Right cardiac atrium (tissue), 5 donors: ENCODE measurements at regions not wholly inside any gene's neighbourhood (a gene's known extent, or its start where the extent isn't known, plus 50 kb on each side); places are given as distances from the start of the nearest gene placed in this dataset.

Experiments used
- ATAC-seq, 2 donors: fragments of 200-7000 bp; cut with Tn5 transposase; one replicate each; pipeline versions ENCODE4 v1.8.0 to v1.9.1; 2020; ENCODE audit warnings: moderate library complexity in 2 of 2, mild to moderate bottlenecking in 1 of 2
- DNase-seq, 3 donors: peaks; one replicate each; pipeline ENCODE4 v3.0.0-alpha.2; 2020
- H3K27ac ChIP-seq: one replicate; pipeline ENCODE4 v1.5.1; 2013; ENCODE audit warnings: mild to moderate bottlenecking, low read length, control low read depth, moderate library complexity
- H3K27me3 ChIP-seq: one replicate; pipeline ENCODE4 v1.6.1; 2013; ENCODE audit not compliant: control insufficient read depth, insufficient read depth
- H3K4me1 ChIP-seq: one replicate; pipeline ENCODE4 v1.6.1; 2013; ENCODE audit warnings: low read length; ENCODE audit not compliant: control insufficient read depth, insufficient read depth
- H3K4me3 ChIP-seq: one replicate; pipeline ENCODE4 v1.5.1; 2013; ENCODE audit warnings: low read length, control low read depth
- H3K9me3 ChIP-seq: one replicate; pipeline ENCODE4 v1.6.1; 2013; ENCODE audit warnings: low read length; ENCODE audit not compliant: control insufficient read depth
- WGBS: extraction: QIAGEN DNeasy Blood & Tissue Kit; methylation state at CpG from one replicate; pipeline ENCODE4 v1.1.7; 2013; 5-methylcytosine and 5-hydroxymethylcytosine counted together
- intact Hi-C, 4 donors: fragments of 100-400 bp; cut with DNase I; formaldehyde crosslinking; loops; one replicate each; pipeline versions ENCODE4 v1.11.0 to v1.14.0; 2022 to 2023
- donor health status: healthy with polysubstance abuse.
- donor health status: DM: no; HTN: yes; CAD: no.
- donor health status: DM: no; HTN: no; CAD: no.
- donor health status: DM: no; HTN: yes; CAD: no; lungs with severe emphysema.
- donor health status: DM: yes; HTN: yes; CAD: no.

DNA sequence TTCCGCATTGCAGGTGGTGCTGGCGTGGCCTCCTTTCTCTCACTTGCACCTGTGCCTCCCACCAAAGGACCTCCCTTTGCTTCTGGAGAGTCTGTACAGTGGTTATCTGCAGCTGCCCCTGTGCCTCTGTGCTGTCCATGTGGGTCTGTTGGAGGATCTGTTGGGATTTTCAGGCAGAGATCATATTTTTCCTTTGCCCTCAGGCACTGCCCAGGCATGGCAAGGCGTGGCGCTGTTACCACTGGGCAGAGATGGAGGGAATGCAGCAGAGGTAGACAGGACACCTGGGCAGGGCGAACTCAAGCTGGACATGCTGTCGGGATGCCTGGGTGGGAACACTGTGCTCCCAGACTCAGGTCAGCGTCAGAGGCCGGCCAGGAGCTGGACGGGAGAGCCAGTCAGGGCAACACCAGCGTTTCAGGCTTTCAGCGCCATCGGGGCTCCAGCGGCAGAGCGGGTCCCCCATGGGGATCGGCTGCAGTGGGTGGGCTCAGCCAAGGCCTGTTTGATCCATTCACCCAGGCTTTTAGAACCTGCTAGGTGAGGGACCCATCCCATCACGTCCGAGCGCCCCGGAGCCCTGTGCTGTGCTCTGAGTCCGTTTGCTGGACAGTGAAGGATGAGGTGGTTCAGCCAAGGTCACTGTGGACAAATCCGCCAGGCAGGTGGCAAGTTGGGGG is 718.9 kb downstream of the BRD1 start:
- Histone ChIP-seq H3K4me3 (no peak overlapping the region), H3K27ac (no peak overlapping the region), H3K27me3 (no peaks in the 10 kb centered on the region), H3K4me1 (no peaks in the 10 kb centered on the region), H3K9me3 (no peaks in the 10 kb centered on the region)
- intact Hi-C loops: no loop called here
- 71% methylated on average over 21 of the region's 21 CpGs for WGBS
- ATAC-seq (no peak), DNase-seq (no peak)

DNA sequence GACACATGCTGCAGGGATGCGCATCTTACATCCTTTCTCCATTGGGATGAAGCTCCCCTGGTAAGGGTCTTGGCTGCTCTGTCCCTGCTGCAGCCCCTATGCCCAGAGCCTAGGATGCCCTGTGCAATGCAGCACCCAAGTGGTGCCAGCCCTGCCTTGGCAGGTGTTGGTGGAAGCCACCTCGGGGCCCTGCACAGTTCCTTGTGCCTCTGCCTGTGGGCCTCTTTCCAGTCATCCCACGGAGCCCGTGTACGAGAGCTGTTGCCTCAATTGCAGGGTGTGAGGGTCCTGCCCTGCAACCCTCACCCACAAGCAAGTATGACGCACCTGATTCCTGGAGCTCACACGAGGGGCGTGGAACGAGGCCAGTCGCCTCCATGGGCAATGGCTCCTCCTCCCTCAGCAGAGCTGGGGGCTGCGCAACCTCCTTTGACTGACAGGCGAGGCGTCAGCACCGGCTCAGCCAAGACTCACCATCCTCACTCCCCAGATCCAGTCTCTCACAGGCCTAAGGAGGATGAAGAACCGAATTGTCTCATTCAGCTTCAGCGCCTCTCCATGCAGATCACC is 719.6 kb downstream of the BRD1 start:
- no peak overlapping the region for H3K27ac ChIP-seq
- no peak overlapping the region for H3K4me3 ChIP-seq
- ATAC-seq (no peak), DNase-seq (no peak)
- WGBS: 82% methylated on average over 16 of the region's 16 CpGs
- intact Hi-C loops: no loop called here
- H3K27me3 ChIP-seq: no peaks in the 10 kb centered on the region
- no peaks in the 10 kb centered on the region for H3K4me1 ChIP-seq
- H3K9me3 ChIP-seq: no peaks in the 10 kb centered on the region

DNA sequence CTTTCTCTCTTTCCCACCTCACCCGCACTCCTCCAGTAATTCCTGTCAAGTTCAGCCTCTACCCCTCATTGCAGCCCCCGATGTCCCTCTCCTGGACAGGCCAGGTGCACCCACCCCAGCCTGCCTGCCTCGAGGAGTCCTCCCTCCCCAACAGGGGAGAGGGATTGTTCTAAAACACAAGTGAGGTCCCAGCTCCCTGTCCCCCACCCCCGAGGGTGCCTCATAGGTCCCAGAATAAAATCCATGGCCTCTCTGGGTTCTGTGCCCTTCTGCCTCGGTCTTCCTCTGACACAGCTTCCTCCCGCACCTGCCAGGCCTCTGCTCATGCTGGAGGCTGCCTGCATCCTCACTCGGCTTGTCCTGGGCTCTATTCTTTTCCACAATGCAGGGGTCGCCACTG is 720.1 kb downstream of the BRD1 start:
- no peaks in the 10 kb centered on the region for H3K27me3 ChIP-seq
- no peak overlapping the region for H3K27ac ChIP-seq
- ATAC-seq: no peak
- H3K9me3 ChIP-seq: no peaks in the 10 kb centered on the region
- intact Hi-C loops: no loop called here
- H3K4me3 ChIP-seq: no peak overlapping the region
- DNase-seq: no peak
- WGBS: 70% methylated on average over 8 of the region's 8 CpGs
- H3K4me1 ChIP-seq: no peaks in the 10 kb centered on the region

DNA sequence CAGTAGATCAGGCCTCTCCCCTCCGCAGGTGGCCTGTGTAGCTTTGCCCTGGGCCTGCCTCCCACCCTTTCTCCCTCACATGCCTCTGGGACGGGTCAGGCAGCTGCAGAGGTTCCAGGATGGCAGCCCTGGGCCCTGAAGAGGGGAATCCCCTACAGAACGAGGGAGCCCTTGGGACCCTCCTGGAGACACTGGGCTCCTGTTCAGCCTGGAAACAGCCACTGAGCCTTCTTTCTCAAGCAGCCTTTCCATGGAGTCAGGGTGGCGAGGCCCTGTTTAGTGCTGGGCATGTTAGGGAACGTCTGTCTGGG is 720.9 kb downstream of the BRD1 start:
- intact Hi-C loops: no loop called here
- DNase-seq (no peak), ATAC-seq (no peak)
- Histone ChIP-seq H3K9me3 (no peaks in the 10 kb centered on the region), H3K4me1 (no peaks in the 10 kb centered on the region), H3K27ac (no peak overlapping the region), H3K4me3 (no peak overlapping the region), H3K27me3 (no peaks in the 10 kb centered on the region)
- 55% methylated on average over 5 of the region's 5 CpGs for WGBS

DNA sequence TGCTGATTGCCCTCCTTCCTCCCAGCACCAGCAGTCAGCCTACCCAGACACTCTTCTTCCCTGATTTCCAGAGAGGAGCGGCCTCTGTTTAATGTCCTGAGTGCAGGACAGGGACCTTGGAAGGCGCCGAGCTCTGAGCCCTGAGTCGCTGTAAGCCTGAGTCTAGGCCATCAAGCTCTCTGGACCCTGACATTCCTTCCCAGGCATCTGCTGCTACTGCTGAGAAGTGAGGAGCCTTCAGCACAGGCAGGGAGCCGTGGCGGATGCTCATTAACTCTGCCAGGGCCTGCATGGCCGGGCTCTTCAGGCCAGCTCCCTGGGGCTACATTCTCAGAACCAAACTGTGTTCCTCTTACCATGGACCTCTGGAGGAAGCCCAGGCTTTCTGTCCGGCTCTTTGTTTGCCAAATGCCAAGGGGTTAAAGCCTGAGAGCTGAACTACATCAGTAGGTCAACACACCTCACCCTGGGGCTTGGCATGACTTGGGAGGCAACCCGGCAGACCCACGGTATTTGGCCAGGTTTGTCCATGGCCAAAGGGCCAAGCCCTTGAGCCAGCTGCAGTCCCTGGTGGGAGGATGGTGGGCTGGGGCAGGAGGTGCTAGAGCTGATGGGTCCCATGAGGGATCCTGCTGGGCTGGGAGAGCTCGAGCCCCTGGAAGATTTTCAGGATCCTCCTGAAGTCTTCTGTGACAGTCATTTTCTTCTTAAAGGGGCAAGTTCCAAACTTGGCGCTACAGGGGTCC is 721.4 kb downstream of the BRD1 start:
- WGBS: 73% methylated on average over 12 of the region's 12 CpGs
- Histone ChIP-seq H3K27ac (no peak overlapping the region), H3K4me1 (no peaks in the 10 kb centered on the region), H3K9me3 (no peaks in the 10 kb centered on the region), H3K4me3 (no peak overlapping the region), H3K27me3 (no peaks in the 10 kb centered on the region)
- no peak for ATAC-seq
- DNase-seq: no peak
- intact Hi-C loops: no loop called here

DNA sequence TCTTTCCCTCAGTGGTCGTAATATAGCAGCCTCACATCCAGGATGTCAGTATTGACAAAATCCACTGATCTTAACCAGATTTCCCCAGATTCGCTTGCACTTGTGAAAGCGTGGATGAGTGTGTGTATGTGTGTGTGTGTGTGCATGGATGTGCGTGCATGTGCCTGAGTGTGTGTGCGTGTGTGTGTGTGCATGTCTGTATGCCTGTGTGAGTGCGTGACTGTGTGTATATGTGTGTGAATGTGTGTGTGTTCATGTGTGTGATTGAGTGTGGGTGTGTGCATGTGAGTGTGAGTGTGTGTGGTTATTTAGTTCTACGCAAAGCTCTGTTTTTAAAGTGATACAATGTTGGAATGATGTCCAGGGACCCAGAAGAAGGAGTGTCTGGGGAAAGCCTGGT is 723.2 kb downstream of the BRD1 start:
- DNase-seq: no peak
- Histone ChIP-seq H3K4me3 (no peak overlapping the region), H3K27ac (no peak overlapping the region), H3K9me3 (no peaks in the 10 kb centered on the region), H3K27me3 (no peaks in the 10 kb centered on the region), H3K4me1 (no peaks in the 10 kb centered on the region)
- intact Hi-C loops: no loop called here
- ATAC-seq: no peak
- 85% methylated on average over 7 of the region's 7 CpGs for WGBS

DNA sequence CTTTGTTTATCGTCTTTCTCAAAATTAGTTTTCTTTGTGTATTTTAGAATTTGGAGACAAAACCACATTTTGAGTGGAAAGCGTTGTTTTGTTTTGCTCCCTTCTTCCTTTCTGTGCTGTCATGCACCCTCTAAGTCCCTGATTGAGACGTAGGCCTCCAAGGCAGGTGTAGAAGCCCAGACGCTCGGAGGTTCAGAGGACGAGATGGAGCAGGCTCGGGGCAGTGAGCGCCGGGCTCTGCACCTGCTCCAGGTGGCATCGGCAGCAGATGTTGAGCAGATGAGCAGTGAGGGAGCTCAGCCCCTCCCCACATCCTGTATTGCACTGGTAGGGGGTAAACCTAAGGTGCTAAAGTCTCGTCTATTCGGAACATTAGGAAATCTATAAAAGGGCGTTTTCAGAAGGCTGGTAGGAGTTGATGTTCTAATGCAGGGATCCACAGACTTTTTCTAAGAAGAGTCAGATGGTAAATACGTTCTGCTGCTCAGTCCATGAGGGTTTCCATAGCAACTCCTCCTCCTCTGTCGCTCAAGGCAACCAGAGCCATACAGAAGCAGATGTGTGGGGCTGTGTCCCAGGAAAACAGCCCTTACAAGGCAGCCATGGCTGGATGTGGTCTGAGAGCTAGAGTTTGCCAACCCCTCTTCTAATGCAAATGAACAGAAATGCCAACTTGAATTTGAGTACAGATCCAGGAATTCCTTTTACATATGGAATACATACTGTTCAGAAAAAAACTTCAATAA is 724.2 kb downstream of the BRD1 start:
- no peak overlapping the region for H3K27ac ChIP-seq
- ATAC-seq (no peak), DNase-seq (no peak)
- no peaks in the 10 kb centered on the region for H3K9me3 ChIP-seq
- no peaks in the 10 kb centered on the region for H3K4me1 ChIP-seq
- no peaks in the 10 kb centered on the region for H3K27me3 ChIP-seq
- H3K4me3 ChIP-seq: no peak overlapping the region
- intact Hi-C loops: no loop called here
- WGBS: 68% methylated on average over 15 of the region's 15 CpGs

DNA sequence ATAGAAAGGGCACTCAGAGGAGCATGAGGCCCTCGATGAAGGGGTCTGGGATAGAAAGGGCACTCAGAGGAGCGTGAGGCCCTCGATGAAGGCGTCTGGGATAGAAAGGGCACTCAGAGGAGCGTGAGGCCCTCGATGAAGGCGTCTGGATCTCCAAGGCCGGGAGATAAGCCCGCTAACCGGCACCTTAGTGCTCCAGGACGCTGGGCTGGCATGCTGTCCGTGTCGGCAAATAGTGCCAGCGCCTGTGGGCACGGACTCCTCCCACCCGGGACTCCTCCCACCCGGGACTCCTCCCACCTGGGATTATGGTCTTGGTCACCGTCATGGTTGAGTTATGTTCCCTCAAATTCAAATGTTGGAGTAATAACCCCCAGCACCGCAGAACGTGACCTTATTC is 725.3 kb downstream of the BRD1 start:
- H3K27me3 ChIP-seq: no peaks in the 10 kb centered on the region
- intact Hi-C loops: no loop called here
- H3K4me3 ChIP-seq: no peak overlapping the region
- no peak overlapping the region for H3K27ac ChIP-seq
- 79% methylated on average over 20 of the region's 20 CpGs for WGBS
- DNase-seq: no peak
- no peak for ATAC-seq
- no peaks in the 10 kb centered on the region for H3K4me1 ChIP-seq
- H3K9me3 ChIP-seq: no peaks in the 10 kb centered on the region

DNA sequence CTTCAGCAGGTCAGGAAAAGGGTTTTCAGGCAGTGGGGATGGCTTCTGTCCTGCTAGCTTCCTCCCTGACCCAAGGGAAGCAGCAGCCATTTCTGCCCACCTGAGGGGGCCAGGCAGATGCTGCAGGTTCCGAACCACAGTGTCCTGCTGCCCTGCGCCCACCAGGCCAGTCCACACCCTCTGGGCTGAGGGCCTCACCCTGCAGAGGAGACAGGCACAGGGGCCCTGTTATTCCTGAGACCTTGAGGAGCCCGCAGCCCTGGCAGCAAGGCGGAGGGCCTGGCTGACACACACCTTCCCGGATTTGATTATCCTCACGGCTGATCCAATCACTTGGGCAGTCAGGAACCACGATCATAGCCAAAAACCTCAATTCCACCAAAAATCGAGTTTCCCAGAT is 725.8 kb downstream of the BRD1 start:
- Histone ChIP-seq H3K27ac (no peak overlapping the region), H3K9me3 (no peaks in the 10 kb centered on the region), H3K27me3 (no peaks in the 10 kb centered on the region), H3K4me3 (no peak overlapping the region), H3K4me1 (no peaks in the 10 kb centered on the region)
- DNase-seq: no peak
- intact Hi-C loops: no loop called here
- 75% methylated on average over 8 of the region's 8 CpGs for WGBS
- ATAC-seq: no peak

DNA sequence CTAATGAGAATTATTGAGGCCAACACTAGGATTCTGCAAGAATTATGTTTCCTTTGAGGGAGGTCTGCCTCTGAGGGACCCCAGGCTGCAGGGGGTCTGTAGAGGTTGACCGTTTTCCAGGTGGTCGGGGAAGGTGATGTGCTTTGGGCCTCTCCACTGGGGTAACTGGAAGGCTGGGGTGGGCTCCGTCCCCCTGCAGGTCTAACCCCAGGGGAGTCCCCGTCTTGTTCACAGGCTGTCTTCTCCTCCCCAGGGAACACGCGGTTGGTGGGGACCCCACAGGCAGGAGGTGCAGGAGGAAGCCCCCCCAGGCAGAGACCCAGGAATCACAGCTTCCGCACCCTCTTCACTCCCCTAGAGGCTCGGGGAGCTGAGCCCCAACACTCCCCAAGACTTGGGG is 726.4 kb downstream of the BRD1 start:
- DNase-seq (no peak), ATAC-seq (no peak)
- Histone ChIP-seq H3K4me1 (no peaks in the 10 kb centered on the region), H3K27me3 (no peaks in the 10 kb centered on the region), H3K27ac (no peak overlapping the region), H3K9me3 (no peaks in the 10 kb centered on the region), H3K4me3 (no peak overlapping the region)
- intact Hi-C loops: no loop called here
- whole genome bisulfite sequencing: 85% methylated on average over 8 of the region's 8 CpGs

DNA sequence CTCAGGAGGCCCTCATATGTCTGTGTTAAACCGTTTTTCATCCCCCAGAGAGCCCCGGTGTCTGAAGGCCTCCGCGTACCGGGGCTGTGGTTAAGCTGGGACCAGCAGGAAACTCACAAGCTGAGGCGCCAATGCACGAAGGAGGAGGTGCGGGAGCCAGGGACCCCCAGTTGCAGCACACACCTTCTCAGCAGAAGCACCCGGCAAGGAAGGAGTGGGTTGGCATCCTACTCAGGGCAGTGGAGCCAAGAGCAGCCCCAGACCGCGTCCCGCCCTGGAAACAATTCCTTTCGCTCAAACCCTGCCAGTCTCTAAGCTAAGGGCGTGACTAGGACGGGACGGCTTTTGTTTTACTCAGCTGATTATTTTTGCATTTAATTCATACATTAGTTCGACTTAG is 726.9 kb downstream of the BRD1 start:
- no peak for DNase-seq
- Histone ChIP-seq H3K27me3 (no peaks in the 10 kb centered on the region), H3K27ac (no peak overlapping the region), H3K4me3 (no peak overlapping the region), H3K4me1 (no peaks in the 10 kb centered on the region), H3K9me3 (no peaks in the 10 kb centered on the region)
- intact Hi-C loops: no loop called here
- 72% methylated on average over 17 of the region's 17 CpGs for WGBS
- ATAC-seq: peak in 1 of 2 donors; percentile 71
